UCSD-AML1 (cell line): ENCODE measurements at regions not wholly inside any gene's neighbourhood (a gene's known extent, or its start where the extent isn't known, plus 50 kb on each side); places are given as distances from the start of the nearest gene placed in this dataset.

Source experiments
- DNase-seq: peaks from one replicate; lab custom pipeline; 2025; ENCODE audit not compliant: unreplicated experiment; lab: John Stamatoyannopoulos, UW

DNA sequence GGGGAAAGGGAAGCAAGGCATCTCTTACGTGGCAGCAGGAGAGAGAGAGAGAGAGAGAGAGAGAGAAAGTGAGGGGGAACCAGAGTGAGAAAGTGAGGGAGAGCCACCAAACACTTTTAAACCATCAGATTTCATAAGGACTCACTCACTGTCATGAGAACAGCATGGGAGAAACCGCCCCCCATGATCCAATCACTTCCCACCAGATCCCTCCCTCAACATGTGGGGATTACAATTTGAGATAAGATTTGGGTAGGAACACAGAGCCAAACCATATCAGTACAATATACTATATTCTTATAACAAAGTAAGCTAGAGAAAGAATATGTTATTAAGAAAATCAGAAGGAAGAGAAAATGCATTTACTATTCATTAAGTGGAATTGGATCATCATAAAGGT, 53.7 kb upstream of the PLXNC1 start:
- DNase-seq, result no peak

- no peak for DNase-seq
These were observed 52.8 kb upstream of the PLXNC1 start for GRCh38 chr12:94095618-94096017.

DNA sequence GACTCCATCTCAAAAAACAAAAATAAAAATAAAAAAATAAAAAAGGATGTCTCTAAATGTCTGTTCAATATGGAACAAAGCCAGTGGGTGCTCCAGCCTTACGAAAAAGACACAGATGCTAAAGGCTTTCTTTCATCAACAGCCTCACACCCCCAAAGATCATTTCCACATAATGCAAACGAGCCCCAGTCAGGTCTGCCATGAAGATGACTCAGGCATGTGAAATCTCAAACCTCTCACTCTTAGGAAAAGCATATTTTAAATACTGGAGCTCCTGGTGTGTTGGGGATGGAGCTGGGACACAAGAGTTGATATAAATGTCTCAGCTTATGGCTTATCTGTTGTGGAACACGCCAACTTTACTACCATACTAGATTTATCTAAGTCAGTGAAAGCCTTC, 49.9 kb upstream of the PLXNC1 start:
- no peak for DNase-seq
